ENCODE measurements at regions not wholly inside any gene's neighbourhood (a gene's known extent, or its start where the extent isn't known, plus 50 kb on each side); places are given as distances from the start of the nearest gene placed in this dataset.

DNA sequence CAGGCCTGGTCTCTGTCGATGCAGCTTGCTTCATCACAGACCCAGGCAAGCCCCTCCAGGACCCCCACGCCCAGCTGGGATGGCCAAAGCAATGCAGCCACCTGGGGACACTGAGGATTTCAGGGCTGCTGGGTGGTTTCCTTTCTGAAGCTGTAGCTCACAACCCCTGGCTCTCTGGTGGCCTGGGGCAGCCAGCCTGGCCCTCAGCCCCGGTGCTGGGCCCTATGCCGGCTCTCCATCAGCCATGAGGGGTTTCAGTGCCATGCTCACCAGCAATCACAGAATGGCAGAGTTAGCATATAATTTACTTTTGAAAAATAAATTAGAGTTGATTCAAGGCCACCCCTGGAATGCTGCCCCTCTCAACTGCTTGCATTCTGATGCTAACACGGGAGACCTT is 150.2 kb upstream of the UNC5B start:
- no peak for TF ChIP-seq NFIC (IDR thresholded peaks at IDR 0.05)
- TF ChIP-seq, protein P1, sequence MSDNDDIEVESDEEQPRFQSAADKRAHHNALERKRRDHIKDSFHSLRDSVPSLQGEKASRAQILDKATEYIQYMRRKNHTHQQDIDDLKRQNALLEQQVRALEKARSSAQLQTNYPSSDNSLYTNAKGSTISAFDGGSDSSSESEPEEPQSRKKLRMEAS (IDR thresholded peaks at IDR 0.05), result no peak
- TF ChIP-seq FOXM1 (IDR thresholded peaks at IDR 0.05; ENCODE audit: borderline replicate concordance, low read depth), result no peak
- no peak for TF ChIP-seq CREB1 (IDR thresholded peaks at IDR 0.05; ENCODE audit: low read depth)
- no peak for TF ChIP-seq TCF12 (IDR thresholded peaks at IDR 0.05; ENCODE audit: low read depth)
- TF ChIP-seq CEBPB (IDR thresholded peaks at IDR 0.05), result no peak
- TF ChIP-seq EP300 (IDR thresholded peaks at IDR 0.05; ENCODE audit: borderline replicate concordance), result no peak
- no peak for TF ChIP-seq YY1 (IDR thresholded peaks at IDR 0.05; ENCODE audit: low read depth)
- TF ChIP-seq EGR1 (IDR thresholded peaks at IDR 0.05), result no peak
- TF ChIP-seq, protein P2, sequence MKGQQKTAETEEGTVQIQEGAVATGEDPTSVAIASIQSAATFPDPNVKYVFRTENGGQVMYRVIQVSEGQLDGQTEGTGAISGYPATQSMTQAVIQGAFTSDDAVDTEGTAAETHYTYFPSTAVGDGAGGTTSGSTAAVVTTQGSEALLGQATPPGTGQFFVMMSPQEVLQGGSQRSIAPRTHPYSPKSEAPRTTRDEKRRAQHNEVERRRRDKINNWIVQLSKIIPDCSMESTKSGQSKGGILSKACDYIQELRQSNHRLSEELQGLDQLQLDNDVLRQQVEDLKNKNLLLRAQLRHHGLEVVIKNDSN (IDR thresholded peaks at IDR 0.05), result no peak
- no peak for TF ChIP-seq RAD21 (IDR thresholded peaks at IDR 0.05; ENCODE audit: low read depth)
- TF ChIP-seq, protein P3, sequence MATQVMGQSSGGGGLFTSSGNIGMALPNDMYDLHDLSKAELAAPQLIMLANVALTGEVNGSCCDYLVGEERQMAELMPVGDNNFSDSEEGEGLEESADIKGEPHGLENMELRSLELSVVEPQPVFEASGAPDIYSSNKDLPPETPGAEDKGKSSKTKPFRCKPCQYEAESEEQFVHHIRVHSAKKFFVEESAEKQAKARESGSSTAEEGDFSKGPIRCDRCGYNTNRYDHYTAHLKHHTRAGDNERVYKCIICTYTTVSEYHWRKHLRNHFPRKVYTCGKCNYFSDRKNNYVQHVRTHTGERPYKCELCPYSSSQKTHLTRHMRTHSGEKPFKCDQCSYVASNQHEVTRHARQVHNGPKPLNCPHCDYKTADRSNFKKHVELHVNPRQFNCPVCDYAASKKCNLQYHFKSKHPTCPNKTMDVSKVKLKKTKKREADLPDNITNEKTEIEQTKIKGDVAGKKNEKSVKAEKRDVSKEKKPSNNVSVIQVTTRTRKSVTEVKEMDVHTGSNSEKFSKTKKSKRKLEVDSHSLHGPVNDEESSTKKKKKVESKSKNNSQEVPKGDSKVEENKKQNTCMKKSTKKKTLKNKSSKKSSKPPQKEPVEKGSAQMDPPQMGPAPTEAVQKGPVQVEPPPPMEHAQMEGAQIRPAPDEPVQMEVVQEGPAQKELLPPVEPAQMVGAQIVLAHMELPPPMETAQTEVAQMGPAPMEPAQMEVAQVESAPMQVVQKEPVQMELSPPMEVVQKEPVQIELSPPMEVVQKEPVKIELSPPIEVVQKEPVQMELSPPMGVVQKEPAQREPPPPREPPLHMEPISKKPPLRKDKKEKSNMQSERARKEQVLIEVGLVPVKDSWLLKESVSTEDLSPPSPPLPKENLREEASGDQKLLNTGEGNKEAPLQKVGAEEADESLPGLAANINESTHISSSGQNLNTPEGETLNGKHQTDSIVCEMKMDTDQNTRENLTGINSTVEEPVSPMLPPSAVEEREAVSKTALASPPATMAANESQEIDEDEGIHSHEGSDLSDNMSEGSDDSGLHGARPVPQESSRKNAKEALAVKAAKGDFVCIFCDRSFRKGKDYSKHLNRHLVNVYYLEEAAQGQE (IDR thresholded peaks at IDR 0.05; ENCODE audit: low read depth), result no peak

All from Ishikawa (cell line).